PC-3 (cell line): ENCODE measurements at regions not wholly inside any gene's neighbourhood (a gene's known extent, or its start where the extent isn't known, plus 50 kb on each side); places are given as distances from the start of the nearest gene placed in this dataset.

Source experiments
- CTCF ChIP-seq: fragments of 300-600 bp; sonication (generic); conservative IDR thresholded peaks from 2 replicates; pipeline ENCODE4 v1.5.1; 2017; ENCODE audit warnings: antibody characterized with exemption, low read depth, mild to moderate bottlenecking, low read length
- EZH2 ChIP-seq: fragments of 300-600 bp; sonication (generic); IDR thresholded peaks from one replicate; pipeline ENCODE4 v1.6.1; 2017; ENCODE audit warnings: antibody characterized with exemption, mild to moderate bottlenecking, low read length; ENCODE audit not compliant: unreplicated experiment
- EZH2phosphoT487 ChIP-seq: fragments of 300-600 bp; sonication (generic); IDR thresholded peaks from 2 replicates; pipeline ENCODE4 v1.6.1; 2018; ENCODE audit warnings: mild to moderate bottlenecking, antibody characterized with exemption, low read length, borderline replicate concordance

- TF ChIP-seq CTCF (no peak), EZH2 (no peak), EZH2phosphoT487 (no peak)
Measured at GRCh38 chr6:163694988-163695398, 280.5 kb downstream of the QKI start.
